ENCODE measurements at regions not wholly inside any gene's neighbourhood (a gene's known extent, or its start where the extent isn't known, plus 50 kb on each side); places are given as distances from the start of the nearest gene placed in this dataset.

DNA sequence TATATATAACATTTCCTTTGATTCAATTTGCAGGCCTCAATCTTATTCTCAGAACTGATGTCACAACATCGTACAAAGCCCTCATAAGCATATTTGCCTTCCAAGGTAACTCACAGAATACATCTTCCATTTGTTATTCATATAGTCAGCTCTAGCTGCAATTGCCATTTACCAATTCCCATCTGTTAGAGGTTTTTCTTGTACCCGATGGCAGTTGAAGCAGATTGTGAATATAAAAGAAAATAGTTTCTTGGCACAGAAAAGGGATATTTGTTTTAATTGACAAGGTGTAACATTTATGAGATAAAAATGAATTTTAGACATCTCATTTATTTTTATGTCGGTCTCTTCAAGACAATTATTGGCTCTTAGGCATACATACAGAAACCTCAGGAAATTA is 311.3 kb downstream of the TRIML1 start:
- H3K4me3 ChIP-seq (ENCODE audit: low read length), result no peak overlapping the region
- no peaks in the 10 kb centered on the region for H3K27me3 ChIP-seq (ENCODE audit: control insufficient read depth, insufficient read depth, low read length)
- no peaks in the 10 kb centered on the region for H3K4me1 ChIP-seq (ENCODE audit: control insufficient read depth, insufficient read depth, low read length)
- no peaks in the 10 kb centered on the region for H3K36me3 ChIP-seq (ENCODE audit: control insufficient read depth, insufficient read depth, low read length)
- no peaks in the 10 kb centered on the region for H3K9me3 ChIP-seq (ENCODE audit: control insufficient read depth, low read depth, low read length)
- H3K27ac ChIP-seq (ENCODE audit: low read length), result no peak overlapping the region
- DNase-seq, result no peak
- 50% methylated on average over 1 of the region's 3 CpGs for WGBS (ENCODE audit: insufficient coverage, low lambda C conversion rate)

DNA sequence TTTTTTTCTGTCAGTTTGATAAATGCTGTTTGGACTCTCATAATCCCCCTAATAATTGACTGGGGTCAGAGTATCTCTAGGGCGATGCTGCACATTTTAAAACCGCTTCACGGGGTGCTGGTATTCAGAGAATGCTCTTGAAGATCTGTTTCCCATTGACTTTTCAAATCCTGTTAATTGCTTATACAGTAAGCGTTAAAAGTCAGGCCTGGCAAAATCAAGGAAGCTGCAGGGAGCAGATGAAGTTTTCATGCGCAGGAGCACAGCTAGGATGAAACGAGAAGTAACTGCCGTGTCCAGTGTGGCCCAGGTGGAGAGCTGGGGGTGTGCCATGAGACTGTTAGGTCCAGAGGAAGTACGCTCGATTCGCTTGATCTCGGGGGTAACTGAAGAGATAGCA is 312.9 kb downstream of the TRIML1 start:
- H3K27me3 ChIP-seq (ENCODE audit: control insufficient read depth, insufficient read depth, low read length), result no peaks in the 10 kb centered on the region
- no peaks in the 10 kb centered on the region for H3K4me1 ChIP-seq (ENCODE audit: control insufficient read depth, insufficient read depth, low read length)
- no peak overlapping the region for H3K4me3 ChIP-seq (ENCODE audit: low read length)
- no peaks in the 10 kb centered on the region for H3K9me3 ChIP-seq (ENCODE audit: control insufficient read depth, low read depth, low read length)
- no peak for DNase-seq
- no peaks in the 10 kb centered on the region for H3K36me3 ChIP-seq (ENCODE audit: control insufficient read depth, insufficient read depth, low read length)
- H3K27ac ChIP-seq (ENCODE audit: low read length), result no peak overlapping the region
- WGBS (ENCODE audit: insufficient coverage, low lambda C conversion rate), result 40% methylated on average over 1 of the region's 11 CpGs

DNA sequence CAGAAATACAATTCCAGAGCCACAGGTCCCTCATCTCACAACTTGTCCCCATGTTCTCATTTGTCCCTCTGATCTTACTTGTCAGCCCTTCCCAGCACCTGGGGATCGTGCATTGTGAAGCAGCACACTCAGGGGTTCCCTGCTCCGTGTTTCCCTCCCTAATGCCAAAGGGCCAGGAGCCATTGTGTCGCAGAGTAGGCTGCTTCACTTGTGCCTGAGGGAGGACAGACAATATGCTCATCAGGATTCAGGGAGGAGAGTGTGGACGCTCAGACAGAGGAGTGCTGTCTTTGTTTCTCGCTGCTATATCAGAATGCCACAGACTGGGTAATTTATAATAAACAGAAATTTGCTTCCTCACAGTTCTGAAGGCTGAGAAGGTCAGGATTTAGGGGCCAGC is 315.3 kb downstream of the TRIML1 start:
- Histone ChIP-seq H3K4me1 (ENCODE audit: control insufficient read depth, insufficient read depth, low read length) (no peaks in the 10 kb centered on the region), H3K27me3 (ENCODE audit: control insufficient read depth, insufficient read depth, low read length) (no peaks in the 10 kb centered on the region), H3K36me3 (ENCODE audit: control insufficient read depth, insufficient read depth, low read length) (no peaks in the 10 kb centered on the region), H3K4me3 (ENCODE audit: low read length) (no peak overlapping the region), H3K9me3 (ENCODE audit: control insufficient read depth, low read depth, low read length) (no peaks in the 10 kb centered on the region), H3K27ac (ENCODE audit: low read length) (no peak overlapping the region)
- no peak for DNase-seq
- WGBS (ENCODE audit: insufficient coverage, low lambda C conversion rate), result no CpG with 5 or more reads among the region's 5 CpGs

DNA sequence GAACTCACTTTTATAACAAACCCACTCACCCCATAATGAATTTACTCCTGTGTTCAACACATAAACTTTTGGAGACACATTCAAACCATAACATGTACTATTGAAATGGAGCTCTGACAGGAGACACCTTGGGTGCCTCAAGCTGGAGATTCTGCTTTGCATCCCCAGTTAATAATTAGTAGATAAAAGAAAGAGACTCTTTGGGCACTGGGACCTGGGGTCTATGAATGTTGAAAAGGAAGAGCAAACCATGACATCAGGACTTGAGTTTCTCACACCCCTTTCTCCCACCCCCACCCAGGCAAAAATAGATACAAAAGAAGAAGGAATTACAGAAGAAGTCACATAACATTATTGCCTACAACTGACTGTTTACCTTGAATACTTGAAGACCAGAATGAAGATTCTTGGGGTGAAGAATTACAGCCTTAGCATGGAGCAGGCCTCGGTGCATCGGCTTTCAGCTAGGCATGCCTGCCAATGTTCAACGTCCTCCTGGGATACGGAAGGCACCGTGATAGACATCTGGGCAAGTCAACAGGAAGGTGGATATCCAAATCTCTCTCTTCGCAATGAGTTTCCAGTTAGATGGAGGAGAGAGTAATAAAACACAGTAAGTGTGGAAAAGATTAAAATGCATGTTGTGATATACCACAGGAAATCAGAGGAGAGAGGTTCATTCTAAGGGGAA is 316.0 kb downstream of the TRIML1 start:
- Histone ChIP-seq H3K4me3 (ENCODE audit: low read length) (no peak overlapping the region), H3K27me3 (ENCODE audit: control insufficient read depth, insufficient read depth, low read length) (no peaks in the 10 kb centered on the region), H3K27ac (ENCODE audit: low read length) (no peak overlapping the region), H3K9me3 (ENCODE audit: control insufficient read depth, low read depth, low read length) (no peaks in the 10 kb centered on the region), H3K4me1 (ENCODE audit: control insufficient read depth, insufficient read depth, low read length) (no peaks in the 10 kb centered on the region), H3K36me3 (ENCODE audit: control insufficient read depth, insufficient read depth, low read length) (no peaks in the 10 kb centered on the region)
- no CpG with 5 or more reads among the region's 6 CpGs for WGBS (ENCODE audit: insufficient coverage, low lambda C conversion rate)
- no peak for DNase-seq

DNA sequence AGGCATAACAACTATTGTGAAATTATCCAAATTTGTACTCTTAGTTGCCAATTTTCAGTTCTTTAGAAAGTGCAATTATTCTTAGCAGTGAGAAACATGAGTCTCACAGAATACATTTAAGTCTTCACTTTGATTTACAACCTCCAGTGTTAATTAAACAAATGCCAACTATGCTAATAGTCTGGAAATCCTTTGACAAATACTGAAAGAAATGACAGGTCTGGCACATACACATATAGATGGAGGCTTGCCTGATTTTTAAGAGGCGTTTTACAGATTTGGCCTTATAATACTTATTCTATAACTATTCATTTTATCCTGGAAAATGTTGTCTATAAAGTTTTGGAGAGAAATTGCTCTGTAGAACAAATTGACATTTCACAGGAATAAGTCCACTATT is 320.1 kb downstream of the TRIML1 start:
- no CpG with 5 or more reads among the region's 1 CpG for WGBS (ENCODE audit: insufficient coverage, low lambda C conversion rate)
- no peak for DNase-seq
- Histone ChIP-seq H3K27ac (ENCODE audit: low read length) (no peak overlapping the region), H3K4me1 (ENCODE audit: control insufficient read depth, insufficient read depth, low read length) (no peaks in the 10 kb centered on the region), H3K36me3 (ENCODE audit: control insufficient read depth, insufficient read depth, low read length) (no peaks in the 10 kb centered on the region), H3K4me3 (ENCODE audit: low read length) (no peak overlapping the region), H3K27me3 (ENCODE audit: control insufficient read depth, insufficient read depth, low read length) (no peaks in the 10 kb centered on the region), H3K9me3 (ENCODE audit: control insufficient read depth, low read depth, low read length) (no peaks in the 10 kb centered on the region)

DNA sequence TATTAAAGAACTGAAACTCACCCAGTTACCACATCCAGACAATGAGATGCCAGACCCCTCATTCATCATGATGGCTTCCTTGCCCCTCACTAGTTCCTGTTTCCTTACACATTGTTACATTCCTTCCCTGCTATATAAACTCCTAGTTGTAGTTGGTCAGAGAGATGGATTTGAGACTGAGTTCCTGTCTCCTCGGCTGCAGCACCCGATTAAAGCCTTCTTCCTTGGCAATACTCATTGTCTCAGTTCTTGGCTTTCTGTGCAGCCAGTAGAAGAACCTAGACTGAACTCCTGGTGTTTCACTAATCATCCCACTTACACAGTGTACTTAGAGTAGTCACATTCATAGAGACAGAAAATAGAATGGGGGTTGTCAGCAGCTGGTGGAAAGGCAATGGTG is 324.7 kb downstream of the TRIML1 start:
- Histone ChIP-seq H3K27me3 (ENCODE audit: control insufficient read depth, insufficient read depth, low read length) (no peaks in the 10 kb centered on the region), H3K9me3 (ENCODE audit: control insufficient read depth, low read depth, low read length) (no peaks in the 10 kb centered on the region), H3K27ac (ENCODE audit: low read length) (no peak overlapping the region), H3K36me3 (ENCODE audit: control insufficient read depth, insufficient read depth, low read length) (no peaks in the 10 kb centered on the region), H3K4me1 (ENCODE audit: control insufficient read depth, insufficient read depth, low read length) (no peaks in the 10 kb centered on the region), H3K4me3 (ENCODE audit: low read length) (no peak overlapping the region)
- no peak for DNase-seq
- WGBS (ENCODE audit: insufficient coverage, low lambda C conversion rate), result no CpG with 5 or more reads among the region's 2 CpGs

DNA sequence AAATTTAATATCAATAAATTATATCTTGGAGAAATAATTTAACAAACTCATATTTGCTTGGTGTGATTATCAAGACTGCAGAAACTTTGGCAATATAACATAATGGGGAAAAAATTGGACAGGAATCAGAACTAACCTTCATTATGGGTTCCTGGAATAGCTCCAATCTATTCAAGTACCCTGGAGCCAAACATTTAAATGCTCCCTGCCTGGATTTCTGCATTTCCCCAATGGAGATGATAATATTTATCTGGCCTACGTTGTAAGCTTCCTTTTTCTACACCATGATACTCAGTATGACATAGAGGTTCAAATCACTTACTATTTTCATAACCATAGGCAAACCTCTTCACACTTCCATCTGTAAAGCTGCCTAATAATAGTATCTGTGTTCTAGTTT is 326.8 kb downstream of the TRIML1 start:
- no peaks in the 10 kb centered on the region for H3K36me3 ChIP-seq (ENCODE audit: control insufficient read depth, insufficient read depth, low read length)
- DNase-seq, result no peak
- no peaks in the 10 kb centered on the region for H3K4me1 ChIP-seq (ENCODE audit: control insufficient read depth, insufficient read depth, low read length)
- no peak overlapping the region for H3K27ac ChIP-seq (ENCODE audit: low read length)
- no peaks in the 10 kb centered on the region for H3K9me3 ChIP-seq (ENCODE audit: control insufficient read depth, low read depth, low read length)
- no peaks in the 10 kb centered on the region for H3K27me3 ChIP-seq (ENCODE audit: control insufficient read depth, insufficient read depth, low read length)
- no peak overlapping the region for H3K4me3 ChIP-seq (ENCODE audit: low read length)
- WGBS (ENCODE audit: insufficient coverage, low lambda C conversion rate), result 40% methylated on average over 1 of the region's 1 CpG

DNA sequence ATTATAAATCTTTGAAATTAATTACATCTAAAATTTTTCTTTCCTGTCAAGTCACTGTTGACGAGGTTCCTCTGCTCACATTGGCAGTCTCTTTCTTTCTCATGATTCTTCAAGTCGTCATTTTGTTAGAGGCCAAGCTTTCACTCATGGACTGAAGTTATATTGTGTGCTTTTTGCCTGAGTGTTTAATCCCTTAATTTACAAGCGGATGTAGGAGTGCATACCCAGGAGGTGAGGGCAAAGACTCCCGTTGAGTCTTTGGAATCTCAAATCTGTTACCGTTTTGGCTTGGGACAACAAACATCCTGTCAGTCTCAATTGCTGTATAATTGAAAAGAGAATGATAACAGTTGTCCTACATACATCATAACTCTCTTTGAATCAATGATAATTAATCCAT is 345.0 kb downstream of the TRIML1 start:
- H3K4me3 ChIP-seq (ENCODE audit: low read length), result no peak overlapping the region
- H3K9me3 ChIP-seq (ENCODE audit: control insufficient read depth, low read depth, low read length), result no peaks in the 10 kb centered on the region
- H3K4me1 ChIP-seq (ENCODE audit: control insufficient read depth, insufficient read depth, low read length), result no peaks in the 10 kb centered on the region
- no peaks in the 10 kb centered on the region for H3K36me3 ChIP-seq (ENCODE audit: control insufficient read depth, insufficient read depth, low read length)
- no peak overlapping the region for H3K27ac ChIP-seq (ENCODE audit: low read length)
- H3K27me3 ChIP-seq (ENCODE audit: control insufficient read depth, insufficient read depth, low read length), result no peaks in the 10 kb centered on the region
- WGBS (ENCODE audit: insufficient coverage, low lambda C conversion rate), result no CpG with 5 or more reads among the region's 5 CpGs
- no peak for DNase-seq

DNA sequence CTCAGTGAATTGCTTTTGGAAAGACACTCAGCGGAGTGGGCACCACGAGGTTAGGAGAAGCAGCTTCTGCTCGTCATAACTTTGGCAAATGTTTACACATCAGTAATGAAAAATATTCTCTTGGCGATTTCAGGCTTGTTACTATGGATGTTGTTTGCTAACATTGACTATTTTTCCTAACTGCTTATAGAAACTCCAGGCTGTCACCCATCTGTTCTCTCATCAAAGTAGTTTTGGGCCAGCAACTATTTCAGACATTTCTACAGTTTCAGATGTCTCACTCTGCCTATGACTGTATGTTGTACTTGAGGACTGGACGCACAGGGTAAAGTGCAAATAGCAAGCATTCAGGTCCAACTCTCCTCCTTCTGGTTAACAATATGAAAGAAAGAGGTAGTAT is 346.7 kb downstream of the TRIML1 start:
- Histone ChIP-seq H3K4me3 (ENCODE audit: low read length) (no peak overlapping the region), H3K27me3 (ENCODE audit: control insufficient read depth, insufficient read depth, low read length) (no peaks in the 10 kb centered on the region), H3K27ac (ENCODE audit: low read length) (no peak overlapping the region), H3K4me1 (ENCODE audit: control insufficient read depth, insufficient read depth, low read length) (no peaks in the 10 kb centered on the region), H3K9me3 (ENCODE audit: control insufficient read depth, low read depth, low read length) (no peaks in the 10 kb centered on the region), H3K36me3 (ENCODE audit: control insufficient read depth, insufficient read depth, low read length) (no peaks in the 10 kb centered on the region)
- no CpG with 5 or more reads among the region's 5 CpGs for WGBS (ENCODE audit: insufficient coverage, low lambda C conversion rate)
- DNase-seq, result no peak

DNA sequence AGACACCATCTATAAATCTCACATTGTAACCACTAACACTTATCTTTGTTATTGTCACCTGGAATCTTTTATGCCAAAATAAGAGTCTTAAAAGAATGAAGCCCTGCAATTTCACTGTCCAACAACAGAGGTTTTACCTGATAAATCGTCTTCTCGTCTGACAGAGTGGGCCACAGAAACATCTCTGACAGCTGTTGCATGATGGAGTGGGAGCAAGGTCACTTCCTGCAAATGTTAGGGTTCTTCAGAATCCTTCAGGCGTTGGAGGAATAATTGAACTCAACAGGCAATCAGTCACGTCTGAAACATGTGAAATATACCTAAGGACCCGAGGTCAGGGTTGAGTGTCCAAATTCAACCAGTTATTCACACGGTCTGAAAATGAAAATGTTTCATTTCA is 353.6 kb downstream of the TRIML1 start:
- no peaks in the 10 kb centered on the region for H3K4me1 ChIP-seq (ENCODE audit: control insufficient read depth, insufficient read depth, low read length)
- no peaks in the 10 kb centered on the region for H3K9me3 ChIP-seq (ENCODE audit: control insufficient read depth, low read depth, low read length)
- H3K27me3 ChIP-seq (ENCODE audit: control insufficient read depth, insufficient read depth, low read length), result no peaks in the 10 kb centered on the region
- no peak overlapping the region for H3K27ac ChIP-seq (ENCODE audit: low read length)
- H3K4me3 ChIP-seq (ENCODE audit: low read length), result no peak overlapping the region
- DNase-seq, result no peak
- WGBS (ENCODE audit: insufficient coverage, low lambda C conversion rate), result 82% methylated on average over 2 of the region's 6 CpGs
- H3K36me3 ChIP-seq (ENCODE audit: control insufficient read depth, insufficient read depth, low read length), result no peaks in the 10 kb centered on the region

DNA sequence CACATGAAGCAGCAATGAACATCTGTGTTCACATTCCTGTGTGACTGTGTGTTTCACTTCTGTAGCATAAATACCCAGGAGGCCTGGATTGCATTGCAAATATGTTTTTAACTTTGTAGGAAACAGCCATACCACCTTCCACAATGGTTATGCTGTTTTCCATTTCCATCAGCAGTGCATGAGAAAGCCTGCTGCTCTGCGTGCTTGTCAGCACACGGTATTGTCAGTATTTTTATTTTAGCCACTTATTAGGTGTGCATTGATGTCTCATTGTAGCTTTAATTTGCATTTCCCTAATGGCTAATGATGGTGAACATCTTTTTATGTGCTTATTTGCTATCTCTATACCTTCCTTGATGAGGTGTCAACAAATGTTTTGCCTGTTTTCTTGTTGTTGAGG is 355.9 kb downstream of the TRIML1 start:
- WGBS (ENCODE audit: insufficient coverage, low lambda C conversion rate), result 80% methylated on average over 1 of the region's 2 CpGs
- DNase-seq, result no peak
- Histone ChIP-seq H3K9me3 (ENCODE audit: control insufficient read depth, low read depth, low read length) (no peaks in the 10 kb centered on the region), H3K36me3 (ENCODE audit: control insufficient read depth, insufficient read depth, low read length) (no peaks in the 10 kb centered on the region), H3K4me3 (ENCODE audit: low read length) (no peak overlapping the region), H3K4me1 (ENCODE audit: control insufficient read depth, insufficient read depth, low read length) (no peaks in the 10 kb centered on the region), H3K27me3 (ENCODE audit: control insufficient read depth, insufficient read depth, low read length) (no peaks in the 10 kb centered on the region), H3K27ac (ENCODE audit: low read length) (no peak overlapping the region)
